ENCODE measurements at regions not wholly inside any gene's neighbourhood (a gene's known extent, or its start where the extent isn't known, plus 50 kb on each side); places are given as distances from the start of the nearest gene placed in this dataset.

- H3K9me3 ChIP-seq (ENCODE audit: insufficient read depth, low read length), result no peaks in the 10 kb centered on the region
- H3K4me2 ChIP-seq (ENCODE audit: low read depth, low read length, poor library complexity, severe bottlenecking), result no peak overlapping the region
- H3F3A ChIP-seq (ENCODE audit: insufficient read depth), result no peaks in the 10 kb centered on the region
- H3K9ac ChIP-seq (ENCODE audit: low read length), result no peak overlapping the region
- no peak overlapping the region for H2AFZ ChIP-seq (ENCODE audit: low read depth, low read length, severe bottlenecking)
- H3K27me3 ChIP-seq (ENCODE audit: low read length), result no peaks in the 10 kb centered on the region
- no peaks in the 10 kb centered on the region for H4K20me1 ChIP-seq (ENCODE audit: low read depth, low read length)
- no peak overlapping the region for H3K27ac ChIP-seq (ENCODE audit: low read depth, low read length)
- no peaks in the 10 kb centered on the region for H3K79me2 ChIP-seq (ENCODE audit: insufficient read depth, low read length)
- H3K36me3 ChIP-seq (ENCODE audit: low read length), result no peaks in the 10 kb centered on the region
- no peak for TF ChIP-seq CTCF (IDR thresholded peaks at IDR 0.05; ENCODE audit: insufficient read depth, low read length, poor library complexity, severe bottlenecking)
- no peak for TF ChIP-seq EZH2phosphoT487 (conservative IDR thresholded peaks at IDR 0.05; ENCODE audit: low read length)
- no peak overlapping the region for H3K4me3 ChIP-seq (ENCODE audit: insufficient read depth, low read length, poor library complexity, severe bottlenecking)
- no peaks in the 10 kb centered on the region for H3K9me2 ChIP-seq (replicated peaks; ENCODE audit: insufficient read depth, low read length)
Measured at GRCh38 chr6:55100686-55101085, 73.6 kb upstream of the HCRTR2 start.

GRCh38 chr6:55101157-55101556 lies 73.2 kb upstream of the HCRTR2 start:
- Histone ChIP-seq H3K79me2 (ENCODE audit: insufficient read depth, low read length) (no peaks in the 10 kb centered on the region), H3K9me2 (replicated peaks; ENCODE audit: insufficient read depth, low read length) (no peaks in the 10 kb centered on the region), H2AFZ (ENCODE audit: low read depth, low read length, severe bottlenecking) (no peak overlapping the region), H3F3A (ENCODE audit: insufficient read depth) (no peaks in the 10 kb centered on the region), H3K36me3 (ENCODE audit: low read length) (no peaks in the 10 kb centered on the region), H3K9ac (ENCODE audit: low read length) (no peak overlapping the region), H3K4me3 (ENCODE audit: insufficient read depth, low read length, poor library complexity, severe bottlenecking) (no peak overlapping the region), H3K27ac (ENCODE audit: low read depth, low read length) (no peak overlapping the region), H4K20me1 (ENCODE audit: low read depth, low read length) (no peaks in the 10 kb centered on the region), H3K4me2 (ENCODE audit: low read depth, low read length, poor library complexity, severe bottlenecking) (no peak overlapping the region), H3K9me3 (ENCODE audit: insufficient read depth, low read length) (no peaks in the 10 kb centered on the region), H3K27me3 (ENCODE audit: low read length) (no peaks in the 10 kb centered on the region)
- TF ChIP-seq CTCF (IDR thresholded peaks at IDR 0.05; ENCODE audit: insufficient read depth, low read length, poor library complexity, severe bottlenecking) (no peak), EZH2phosphoT487 (conservative IDR thresholded peaks at IDR 0.05; ENCODE audit: low read length) (no peak)

- no peak overlapping the region for H2AFZ ChIP-seq (ENCODE audit: low read depth, low read length, severe bottlenecking)
- H3K9ac ChIP-seq (ENCODE audit: low read length), result no peak overlapping the region
Measured at GRCh38 chr6:55108134-55109130, 65.9 kb upstream of the HCRTR2 start.

More at GRCh38 chr6:55108134-55109130, 65.9 kb upstream of the HCRTR2 start:
- H3K9me3 ChIP-seq (ENCODE audit: insufficient read depth, low read length), result 0 out of 2 replicates have a peak, but pooled peaks cover 8% of the 10 kb centered on the region
- no peaks in the 10 kb centered on the region for H3K36me3 ChIP-seq (ENCODE audit: low read length)
- TF ChIP-seq CTCF (IDR thresholded peaks at IDR 0.05; ENCODE audit: insufficient read depth, low read length, poor library complexity, severe bottlenecking) (no peak), EZH2phosphoT487 (conservative IDR thresholded peaks at IDR 0.05; ENCODE audit: low read length) (no peak)
- H3K27me3 ChIP-seq (ENCODE audit: low read length), result no peaks in the 10 kb centered on the region
- H4K20me1 ChIP-seq (ENCODE audit: low read depth, low read length), result no peaks in the 10 kb centered on the region
- no peak overlapping the region for H3K4me2 ChIP-seq (ENCODE audit: low read depth, low read length, poor library complexity, severe bottlenecking)
- no peak overlapping the region for H3K27ac ChIP-seq (ENCODE audit: low read depth, low read length)
- no peak overlapping the region for H3K4me3 ChIP-seq (ENCODE audit: insufficient read depth, low read length, poor library complexity, severe bottlenecking)
- no peaks in the 10 kb centered on the region for H3K9me2 ChIP-seq (replicated peaks; ENCODE audit: insufficient read depth, low read length)
- H3F3A ChIP-seq (ENCODE audit: insufficient read depth), result no peaks in the 10 kb centered on the region
- no peaks in the 10 kb centered on the region for H3K79me2 ChIP-seq (ENCODE audit: insufficient read depth, low read length)
